ENCODE measurements at regions not wholly inside any gene's neighbourhood (a gene's known extent, or its start where the extent isn't known, plus 50 kb on each side); places are given as distances from the start of the nearest gene placed in this dataset.
"Not testable (repeated sequence)": the region's sequence is repeated elsewhere in the genome, so short reads cannot be mapped to it uniquely, and the experiment has no call there.

DNA sequence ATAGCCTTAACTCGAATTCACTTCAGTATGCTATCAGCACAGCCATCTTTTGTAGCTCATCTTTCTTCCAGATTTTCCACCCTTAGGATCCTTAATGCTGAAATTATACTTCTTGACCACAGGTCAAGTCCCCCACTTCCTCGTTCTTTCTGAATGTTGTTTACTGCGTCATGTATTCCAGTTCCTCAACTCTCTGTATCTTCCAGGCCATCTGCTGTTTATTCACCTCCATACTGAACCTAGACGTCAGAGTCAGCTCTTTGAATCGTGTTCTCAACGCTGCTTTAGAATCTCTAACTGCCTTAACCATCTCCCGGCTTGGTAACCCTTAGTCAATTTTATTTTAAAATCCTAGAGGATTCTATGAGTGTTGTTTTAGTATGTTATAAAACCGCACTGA, 66.3 kb upstream of the SEC22B start:
- no CpG with 5 or more reads among the region's 8 CpGs for WGBS (ENCODE audit: insufficient coverage)
- H3K4me3 ChIP-seq (ENCODE audit: control insufficient read depth in 1 of 7, extremely low read depth in 1 of 7, insufficient read depth in 4 of 7, low read depth in 2 of 7, low read length in 6 of 7); H3K27ac ChIP-seq (ENCODE audit: insufficient read depth in 1 of 2, low read depth in 1 of 2, low read length in 2 of 2, poor library complexity in 1 of 2, severe bottlenecking in 2 of 2); H3K4me1 ChIP-seq (ENCODE audit: control extremely low read depth in 1 of 4, control insufficient read depth in 4 of 4, insufficient read depth in 4 of 4, low read length in 3 of 4); H3K36me3 ChIP-seq (ENCODE audit: control insufficient read depth in 4 of 4, insufficient read depth in 4 of 4, low read length in 3 of 4); DNase-seq; POLR2A ChIA-PET; CTCF ChIA-PET; H3K27me3 ChIP-seq (replicated peaks in 2 of 5; ENCODE audit: control insufficient read depth in 4 of 5, insufficient read depth in 5 of 5, low read length in 4 of 5); H3K9me3 ChIP-seq (ENCODE audit: control extremely low read depth in 1 of 5, control insufficient read depth in 4 of 5, insufficient read depth in 2 of 5, low read depth in 1 of 5, low read length in 4 of 5): not testable (repeated sequence)

DNA sequence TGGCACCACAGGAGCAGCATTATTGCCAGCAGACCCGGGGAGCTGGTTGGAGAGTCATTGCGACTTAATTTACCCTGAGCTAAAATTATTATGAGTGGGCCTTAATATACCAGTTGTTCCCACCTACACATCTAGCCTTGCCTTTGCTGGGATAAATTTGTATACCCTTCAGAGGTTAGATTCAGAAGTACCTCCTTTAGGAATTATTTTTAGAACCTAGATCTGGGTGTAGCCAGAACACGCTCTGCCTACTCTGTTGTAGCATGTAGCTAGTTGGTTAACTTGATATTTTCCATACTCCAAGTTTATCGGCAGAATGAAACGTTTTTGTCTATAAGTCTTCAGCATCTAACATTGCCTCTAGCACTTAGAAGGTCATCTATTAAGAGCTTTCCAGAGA, 65.5 kb upstream of the SEC22B start:
- POLR2A ChIA-PET; H3K27ac ChIP-seq (ENCODE audit: insufficient read depth in 1 of 2, low read depth in 1 of 2, low read length in 2 of 2, poor library complexity in 1 of 2, severe bottlenecking in 2 of 2); H3K9me3 ChIP-seq (ENCODE audit: control extremely low read depth in 1 of 5, control insufficient read depth in 4 of 5, insufficient read depth in 2 of 5, low read depth in 1 of 5, low read length in 4 of 5); H3K27me3 ChIP-seq (replicated peaks in 2 of 5; ENCODE audit: control insufficient read depth in 4 of 5, insufficient read depth in 5 of 5, low read length in 4 of 5); CTCF ChIA-PET; H3K36me3 ChIP-seq (ENCODE audit: control insufficient read depth in 4 of 4, insufficient read depth in 4 of 4, low read length in 3 of 4); DNase-seq; H3K4me1 ChIP-seq (ENCODE audit: control extremely low read depth in 1 of 4, control insufficient read depth in 4 of 4, insufficient read depth in 4 of 4, low read length in 3 of 4); H3K4me3 ChIP-seq (ENCODE audit: control insufficient read depth in 1 of 7, extremely low read depth in 1 of 7, insufficient read depth in 4 of 7, low read depth in 2 of 7, low read length in 6 of 7): not testable (repeated sequence)
- WGBS (ENCODE audit: insufficient coverage), result no CpG with 5 or more reads among the region's 5 CpGs

DNA sequence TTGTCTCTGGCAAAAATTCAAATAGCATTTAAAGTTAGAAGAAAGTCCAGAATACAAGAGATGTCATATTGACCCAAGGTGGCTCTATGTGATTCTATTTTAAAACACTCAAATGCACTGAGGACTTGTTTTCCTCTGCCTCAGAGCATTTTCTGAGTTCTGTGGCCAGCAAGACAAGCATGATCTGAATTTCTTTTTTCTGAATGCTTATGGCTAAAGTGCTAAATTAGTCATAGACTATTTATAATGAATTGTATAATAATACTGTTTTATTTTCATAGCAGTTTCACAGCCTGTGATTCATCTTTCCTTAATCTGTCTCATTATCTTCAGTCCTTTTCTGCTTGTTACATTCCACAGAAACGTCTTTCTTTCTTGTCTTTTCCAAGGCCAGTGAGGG, 63.9 kb upstream of the SEC22B start:
- DNase-seq; H3K4me3 ChIP-seq (ENCODE audit: control insufficient read depth in 1 of 7, extremely low read depth in 1 of 7, insufficient read depth in 4 of 7, low read depth in 2 of 7, low read length in 6 of 7); CTCF ChIA-PET; H3K9me3 ChIP-seq (ENCODE audit: control extremely low read depth in 1 of 5, control insufficient read depth in 4 of 5, insufficient read depth in 2 of 5, low read depth in 1 of 5, low read length in 4 of 5); H3K27ac ChIP-seq (ENCODE audit: insufficient read depth in 1 of 2, low read depth in 1 of 2, low read length in 2 of 2, poor library complexity in 1 of 2, severe bottlenecking in 2 of 2); H3K36me3 ChIP-seq (ENCODE audit: control insufficient read depth in 4 of 4, insufficient read depth in 4 of 4, low read length in 3 of 4); POLR2A ChIA-PET; H3K27me3 ChIP-seq (replicated peaks in 2 of 5; ENCODE audit: control insufficient read depth in 4 of 5, insufficient read depth in 5 of 5, low read length in 4 of 5); H3K4me1 ChIP-seq (ENCODE audit: control extremely low read depth in 1 of 4, control insufficient read depth in 4 of 4, insufficient read depth in 4 of 4, low read length in 3 of 4): not testable (repeated sequence)
- no CpG with 5 or more reads among the region's 1 CpG for WGBS (ENCODE audit: insufficient coverage)

DNA sequence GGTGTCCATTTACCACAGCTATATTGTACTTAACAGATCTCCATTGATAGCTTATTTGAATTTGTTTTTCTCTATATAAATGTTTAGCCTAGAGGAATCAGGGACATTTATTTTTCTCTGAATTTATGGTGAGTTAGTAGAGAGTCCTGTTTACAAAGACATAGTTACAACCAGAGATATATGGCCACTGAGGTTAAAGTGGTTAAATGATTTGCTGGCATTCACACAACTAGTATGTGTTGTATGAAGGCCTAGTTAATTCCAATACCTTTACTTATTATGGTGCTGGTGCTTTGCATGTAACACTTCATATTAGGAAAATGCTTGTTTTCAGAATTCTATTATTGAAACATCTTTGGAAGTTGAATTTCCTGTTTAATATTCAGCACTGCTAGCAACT, 63.0 kb upstream of the SEC22B start:
- POLR2A ChIA-PET; CTCF ChIA-PET; H3K27ac ChIP-seq (ENCODE audit: insufficient read depth in 1 of 2, low read depth in 1 of 2, low read length in 2 of 2, poor library complexity in 1 of 2, severe bottlenecking in 2 of 2); H3K27me3 ChIP-seq (replicated peaks in 2 of 5; ENCODE audit: control insufficient read depth in 4 of 5, insufficient read depth in 5 of 5, low read length in 4 of 5); H3K36me3 ChIP-seq (ENCODE audit: control insufficient read depth in 4 of 4, insufficient read depth in 4 of 4, low read length in 3 of 4); DNase-seq; H3K9me3 ChIP-seq (ENCODE audit: control extremely low read depth in 1 of 5, control insufficient read depth in 4 of 5, insufficient read depth in 2 of 5, low read depth in 1 of 5, low read length in 4 of 5); H3K4me1 ChIP-seq (ENCODE audit: control extremely low read depth in 1 of 4, control insufficient read depth in 4 of 4, insufficient read depth in 4 of 4, low read length in 3 of 4); H3K4me3 ChIP-seq (ENCODE audit: control insufficient read depth in 1 of 7, extremely low read depth in 1 of 7, insufficient read depth in 4 of 7, low read depth in 2 of 7, low read length in 6 of 7): not testable (repeated sequence)

DNA sequence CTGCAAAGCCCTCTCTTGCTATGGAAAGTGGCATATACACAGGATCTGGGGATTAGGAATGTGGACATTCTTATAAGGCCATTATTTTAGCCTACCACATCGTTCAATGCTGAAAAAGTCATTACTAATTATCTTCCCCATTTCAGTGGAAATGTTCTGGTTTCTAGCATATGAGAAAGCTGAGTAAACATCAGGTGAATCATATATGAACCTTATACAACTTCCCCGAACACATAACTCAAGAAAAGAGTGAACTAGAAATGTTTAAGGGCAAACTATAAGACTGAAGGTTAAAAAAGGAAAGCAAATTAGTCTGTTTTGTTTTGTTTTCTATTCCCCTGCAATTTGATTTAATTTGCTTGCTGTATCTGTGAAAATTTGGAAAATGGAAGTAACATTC, 62.5 kb upstream of the SEC22B start:
- H3K27me3 ChIP-seq (replicated peaks in 2 of 5; ENCODE audit: control insufficient read depth in 4 of 5, insufficient read depth in 5 of 5, low read length in 4 of 5); H3K36me3 ChIP-seq (ENCODE audit: control insufficient read depth in 4 of 4, insufficient read depth in 4 of 4, low read length in 3 of 4); H3K27ac ChIP-seq (ENCODE audit: insufficient read depth in 1 of 2, low read depth in 1 of 2, low read length in 2 of 2, poor library complexity in 1 of 2, severe bottlenecking in 2 of 2); DNase-seq; H3K4me3 ChIP-seq (ENCODE audit: control insufficient read depth in 1 of 7, extremely low read depth in 1 of 7, insufficient read depth in 4 of 7, low read depth in 2 of 7, low read length in 6 of 7); POLR2A ChIA-PET; H3K9me3 ChIP-seq (ENCODE audit: control extremely low read depth in 1 of 5, control insufficient read depth in 4 of 5, insufficient read depth in 2 of 5, low read depth in 1 of 5, low read length in 4 of 5); CTCF ChIA-PET; H3K4me1 ChIP-seq (ENCODE audit: control extremely low read depth in 1 of 4, control insufficient read depth in 4 of 4, insufficient read depth in 4 of 4, low read length in 3 of 4): not testable (repeated sequence)
- WGBS (ENCODE audit: insufficient coverage), result no CpG with 5 or more reads among the region's 2 CpGs

DNA sequence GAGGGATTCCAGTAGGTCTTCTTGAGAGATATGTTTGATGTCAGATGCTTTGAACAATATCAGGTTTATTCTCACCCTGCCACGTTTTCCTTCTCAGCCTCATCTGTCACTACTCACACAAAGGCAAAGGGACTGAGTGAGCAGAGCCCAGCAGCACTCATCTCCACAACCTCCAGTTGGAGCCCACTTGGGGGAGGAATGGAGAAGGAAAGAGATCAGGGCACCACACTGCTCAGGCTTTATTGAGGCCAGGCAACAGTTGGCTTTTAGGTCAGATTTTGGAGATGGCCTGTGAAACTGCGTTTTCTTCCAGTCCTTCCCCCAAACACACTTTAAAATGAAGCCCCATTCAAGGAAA, 57.3 kb upstream of the SEC22B start:
- DNase-seq; H3K9me3 ChIP-seq (ENCODE audit: control extremely low read depth in 1 of 5, control insufficient read depth in 4 of 5, insufficient read depth in 2 of 5, low read depth in 1 of 5, low read length in 4 of 5); POLR2A ChIA-PET; H3K27ac ChIP-seq (ENCODE audit: insufficient read depth in 1 of 2, low read depth in 1 of 2, low read length in 2 of 2, poor library complexity in 1 of 2, severe bottlenecking in 2 of 2); H3K27me3 ChIP-seq (replicated peaks in 2 of 5; ENCODE audit: control insufficient read depth in 4 of 5, insufficient read depth in 5 of 5, low read length in 4 of 5); H3K4me1 ChIP-seq (ENCODE audit: control extremely low read depth in 1 of 4, control insufficient read depth in 4 of 4, insufficient read depth in 4 of 4, low read length in 3 of 4); CTCF ChIA-PET; H3K36me3 ChIP-seq (ENCODE audit: control insufficient read depth in 4 of 4, insufficient read depth in 4 of 4, low read length in 3 of 4); H3K4me3 ChIP-seq (ENCODE audit: control insufficient read depth in 1 of 7, extremely low read depth in 1 of 7, insufficient read depth in 4 of 7, low read depth in 2 of 7, low read length in 6 of 7): not testable (repeated sequence)
- no CpG with 5 or more reads among the region's 2 CpGs for WGBS (ENCODE audit: insufficient coverage)

DNA sequence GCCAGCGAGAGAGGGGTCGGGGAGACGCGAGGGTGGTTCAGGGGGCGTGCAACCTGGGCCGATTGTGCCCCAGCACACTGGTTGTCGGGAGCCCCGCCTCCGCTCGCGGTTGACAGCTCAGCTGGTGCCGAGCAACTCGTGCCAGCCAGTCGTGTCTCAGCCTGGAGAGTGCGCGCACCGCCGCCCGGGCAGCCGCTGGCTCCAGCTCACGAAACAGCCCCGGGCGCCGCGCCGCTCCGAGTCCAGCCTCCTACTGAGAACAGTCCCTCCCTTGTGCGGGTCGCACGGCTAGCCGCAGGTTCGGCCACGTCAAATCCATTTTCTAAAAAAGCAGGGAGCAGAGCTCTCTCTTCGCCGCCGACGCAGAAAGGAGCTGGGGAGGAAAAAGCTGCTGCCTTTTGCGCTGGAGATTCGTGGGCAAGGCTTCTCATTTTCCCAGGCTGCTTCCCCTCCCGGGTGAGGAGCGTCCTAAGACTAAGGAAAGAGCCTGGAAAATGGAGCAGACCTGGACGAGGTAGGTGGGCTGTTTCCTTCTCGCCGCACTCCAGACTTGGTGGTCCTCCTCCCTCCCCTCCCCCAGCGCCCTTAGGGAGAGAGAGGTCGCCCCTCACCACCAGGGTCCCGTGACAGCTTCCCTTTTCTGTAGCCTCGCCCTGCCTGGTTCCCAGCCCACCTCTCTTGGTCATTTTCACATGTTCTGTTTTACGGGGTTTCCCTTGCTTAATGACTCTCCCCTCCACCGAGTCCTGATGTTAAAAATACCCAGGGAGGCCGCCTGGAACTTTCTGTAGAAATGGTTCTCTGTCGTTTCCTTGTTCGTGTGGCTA, 56.7 kb upstream of the SEC22B start:
- H3K9me3 ChIP-seq (ENCODE audit: control extremely low read depth in 1 of 5, control insufficient read depth in 4 of 5, insufficient read depth in 2 of 5, low read depth in 1 of 5, low read length in 4 of 5); H3K36me3 ChIP-seq (ENCODE audit: control insufficient read depth in 4 of 4, insufficient read depth in 4 of 4, low read length in 3 of 4); H3K27ac ChIP-seq (ENCODE audit: insufficient read depth in 1 of 2, low read depth in 1 of 2, low read length in 2 of 2, poor library complexity in 1 of 2, severe bottlenecking in 2 of 2); DNase-seq; H3K27me3 ChIP-seq (replicated peaks in 2 of 5; ENCODE audit: control insufficient read depth in 4 of 5, insufficient read depth in 5 of 5, low read length in 4 of 5); CTCF ChIA-PET; H3K4me3 ChIP-seq (ENCODE audit: control insufficient read depth in 1 of 7, extremely low read depth in 1 of 7, insufficient read depth in 4 of 7, low read depth in 2 of 7, low read length in 6 of 7); POLR2A ChIA-PET; H3K4me1 ChIP-seq (ENCODE audit: control extremely low read depth in 1 of 4, control insufficient read depth in 4 of 4, insufficient read depth in 4 of 4, low read length in 3 of 4): not testable (repeated sequence)
- WGBS (ENCODE audit: insufficient coverage), result no CpG with 5 or more reads among the region's 53 CpGs

All from common myeloid progenitor, CD34-positive (primary cell).